Stomach (tissue), 4 donors: ENCODE measurements at regions not wholly inside any gene's neighbourhood (a gene's known extent, or its start where the extent isn't known, plus 50 kb on each side); places are given as distances from the start of the nearest gene placed in this dataset.

Source experiments
- CTCF ChIP-seq, 7 experiments: fragments of 450-650 bp in 4 of 7; fragments of 200-600 bp in 3 of 7; sonication (generic) in 3 of 7; IDR thresholded peaks; one replicate each; pipeline ENCODE4 v1.5.1; 2016 to 2019; ENCODE audit warnings: antibody characterized with exemption in 7 of 7, control low read depth in 2 of 7, mild to moderate bottlenecking in 1 of 7
- EP300 ChIP-seq: sonication (generic); formaldehyde crosslinking; IDR thresholded peaks from one replicate; pipeline ENCODE4 v1.6.1; 2017; ENCODE audit warnings: antibody characterized with exemption

- TF ChIP-seq CTCF (IDR thresholded peaks at IDR 0.05), result no peak
- no peak for TF ChIP-seq EP300
Observed at GRCh38 chr21:24939291-24939690, 668.0 kb downstream of the MRPL39 start.
